CD4-positive, alpha-beta T cell (primary cell): ENCODE measurements at regions not wholly inside any gene's neighbourhood (a gene's known extent, or its start where the extent isn't known, plus 50 kb on each side); places are given as distances from the start of the nearest gene placed in this dataset.
"Not testable (repeated sequence)": the region's sequence is repeated elsewhere in the genome, so short reads cannot be mapped to it uniquely, and the experiment has no call there.

ENCODE experiments used
- ATAC-seq: fragments of 200-7000 bp; cut with Tn5 transposase; one replicate; pipeline ENCODE4 v1.10.0; 2022; ENCODE audit warnings: mild to moderate bottlenecking; ENCODE audit not compliant: poor library complexity
- CTCF ChIA-PET: fragments of 350-600 bp; sonication (Branson Sonifier 250); formaldehyde crosslinking; loops from one replicate; lab custom pipeline; 2021; ENCODE audit warnings: antibody characterized with exemption, inconsistent platforms; lab: Charles Lee
- POLR2A ChIA-PET: fragments of 350-600 bp; sonication (Branson Sonifier 250); formaldehyde crosslinking; loops from one replicate; lab custom pipeline; 2021; ENCODE audit warnings: antibody characterized with exemption, inconsistent platforms; lab: Charles Lee
- DNase-seq, 14 experiments: peaks; one replicate each; pipeline ENCODE4 v3.0.0-alpha.2; 2013 to 2020; ENCODE audit warnings: mixed read lengths in 2 of 14
- H3K27ac ChIP-seq, 2 donors: one replicate each; pipeline versions ENCODE4 v1.5.1 to v1.7.0; 2013; ENCODE audit warnings: low read length in 2 of 2, low read depth in 1 of 2, mild to moderate bottlenecking in 1 of 2
- H3K27me3 ChIP-seq, 2 experiments: 1 replicate in 1 of 2; 2 replicates in 1 of 2; pipeline versions ENCODE4 v1.6.1 to v1.7.0; 2013; ENCODE audit warnings: low read length in 2 of 2, control low read depth in 1 of 2, mild to moderate bottlenecking in 1 of 2, moderate library complexity in 1 of 2; ENCODE audit not compliant: insufficient read depth in 2 of 2, control insufficient read depth in 1 of 2
- H3K36me3 ChIP-seq: one replicate; pipeline ENCODE4 v1.6.1; 2013; ENCODE audit warnings: low read length, control low read depth; ENCODE audit not compliant: insufficient read depth
- H3K4me1 ChIP-seq: one replicate; pipeline ENCODE4 v1.6.1; 2013; ENCODE audit warnings: low read length, control low read depth; ENCODE audit not compliant: insufficient read depth
- H3K4me3 ChIP-seq: one replicate; pipeline ENCODE4 v1.5.1; 2013; ENCODE audit warnings: mild to moderate bottlenecking, low read length, moderate library complexity
- H3K9me3 ChIP-seq, 2 experiments: 1 replicate in 1 of 2; 2 replicates in 1 of 2; pipeline versions ENCODE4 v1.6.1 to v1.7.0; 2013; ENCODE audit warnings: low read length in 2 of 2, mild to moderate bottlenecking in 2 of 2, control low read depth in 1 of 2, moderate library complexity in 1 of 2; ENCODE audit not compliant: control insufficient read depth in 1 of 2, insufficient read depth in 1 of 2
- H3K27ac Mint-ChIP-seq: one replicate; pipeline ENCODE4 v1.8.0; 2020; ENCODE audit warnings: mixed read lengths
- H3K27me3 Mint-ChIP-seq: one replicate; pipeline ENCODE4 v1.8.0; 2021; ENCODE audit warnings: mixed read lengths
- H3K36me3 Mint-ChIP-seq: one replicate; pipeline ENCODE4 v1.8.0; 2021; ENCODE audit warnings: low read depth, mixed read lengths
- H3K4me1 Mint-ChIP-seq: one replicate; pipeline ENCODE4 v1.8.0; 2021; ENCODE audit warnings: low read depth, mixed read lengths
- H3K4me3 Mint-ChIP-seq: one replicate; pipeline ENCODE4 v1.8.0; 2020; ENCODE audit warnings: mild to moderate bottlenecking, mixed read lengths
- H3K9me3 Mint-ChIP-seq: one replicate; pipeline ENCODE4 v1.8.0; 2020; ENCODE audit warnings: mixed read lengths
- intact Hi-C, 2 experiments: fragments of 100-400 bp; cut with DNase I in 1 of 2; cut with micrococcal nuclease in 1 of 2; formaldehyde crosslinking; loops; one replicate each; pipeline versions ENCODE4 v1.15.1 to v1.9.0; 2023 to 2025; cut with DNase I, micrococcal nuclease
- TF ChIP-seq, protein P1 (sequence below): fragments of 200-600 bp; IDR thresholded peaks from one replicate; pipeline ENCODE4 v1.8.0; 2022; ENCODE audit warnings: antibody characterized with exemption, mild to moderate bottlenecking

DNA sequence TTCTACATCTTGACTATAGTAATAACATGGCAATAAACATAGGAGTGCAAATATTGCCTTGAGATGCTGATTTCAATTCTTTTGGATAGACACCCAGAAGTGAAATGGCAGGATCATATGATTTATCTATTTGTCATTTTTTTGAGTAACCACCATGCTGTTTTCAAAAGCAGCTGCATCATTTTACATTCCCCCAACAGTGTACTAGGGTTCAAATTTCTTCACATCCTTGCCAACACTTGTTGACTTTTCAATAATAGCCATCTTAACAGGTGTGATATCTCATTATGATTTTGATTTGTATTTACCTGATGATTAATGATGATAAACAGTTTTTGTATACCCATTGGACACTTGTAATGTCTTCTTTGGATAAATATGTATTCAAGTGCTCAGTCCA is 90.8 kb downstream of the STRADB start:
- no peak for ATAC-seq
- intact Hi-C loops: no loop called here
- no peak overlapping the region for H3K27ac Mint-ChIP-seq

DNA sequence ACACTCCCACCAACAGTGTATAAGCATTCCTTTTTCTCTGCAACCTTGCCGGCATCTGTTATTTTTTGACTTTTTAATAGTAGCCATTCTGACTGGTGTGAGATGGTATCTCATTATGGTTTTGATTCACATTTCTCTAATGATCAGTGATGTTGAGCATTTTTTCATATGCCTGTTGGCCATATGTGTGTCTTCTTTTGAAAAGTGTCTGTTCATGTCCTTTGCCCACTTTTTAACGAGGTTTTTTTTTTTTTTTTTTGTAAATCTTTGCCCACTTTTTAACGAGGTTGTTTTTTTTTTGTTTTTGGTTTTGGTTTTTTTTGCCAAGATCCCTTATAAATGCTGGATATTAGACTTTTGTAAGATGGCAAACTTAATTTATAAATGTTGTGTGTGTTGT is 87.7 kb downstream of the STRADB start:
- POLR2A ChIA-PET, H3K27me3 Mint-ChIP-seq, H3K4me1 ChIP-seq, H3K4me1 Mint-ChIP-seq, H3K27ac Mint-ChIP-seq, H3K4me3 ChIP-seq, intact Hi-C loops, ATAC-seq, H3K9me3 ChIP-seq, H3K36me3 ChIP-seq, H3K9me3 Mint-ChIP-seq, H3K36me3 Mint-ChIP-seq, DNase-seq, H3K4me3 Mint-ChIP-seq, H3K27me3 ChIP-seq, H3K27ac ChIP-seq: not testable (repeated sequence)
- CTCF ChIA-PET: interaction anchor here (0.6 kb wide), 1 partner anchor 40 kb away, joined by 3 read pairs; no protein-coding TSS in a partner anchor

More for the DNA sequence above, 90.8 kb downstream of the STRADB start:
- no peak for DNase-seq
- Mint-ChIP-seq H3K9me3 (peaks cover 4% of the 10 kb centered on the region), H3K4me3 (no peak overlapping the region), H3K4me1 (no peaks in the 10 kb centered on the region), H3K36me3 (no peaks in the 10 kb centered on the region), H3K27me3 (no peaks in the 10 kb centered on the region)
- no peak overlapping the region for H3K4me3 ChIP-seq
- H3K27me3 ChIP-seq: no peaks in the 10 kb centered on the region
- H3K4me1 ChIP-seq: no peaks in the 10 kb centered on the region
- TF ChIP-seq, protein P1, sequence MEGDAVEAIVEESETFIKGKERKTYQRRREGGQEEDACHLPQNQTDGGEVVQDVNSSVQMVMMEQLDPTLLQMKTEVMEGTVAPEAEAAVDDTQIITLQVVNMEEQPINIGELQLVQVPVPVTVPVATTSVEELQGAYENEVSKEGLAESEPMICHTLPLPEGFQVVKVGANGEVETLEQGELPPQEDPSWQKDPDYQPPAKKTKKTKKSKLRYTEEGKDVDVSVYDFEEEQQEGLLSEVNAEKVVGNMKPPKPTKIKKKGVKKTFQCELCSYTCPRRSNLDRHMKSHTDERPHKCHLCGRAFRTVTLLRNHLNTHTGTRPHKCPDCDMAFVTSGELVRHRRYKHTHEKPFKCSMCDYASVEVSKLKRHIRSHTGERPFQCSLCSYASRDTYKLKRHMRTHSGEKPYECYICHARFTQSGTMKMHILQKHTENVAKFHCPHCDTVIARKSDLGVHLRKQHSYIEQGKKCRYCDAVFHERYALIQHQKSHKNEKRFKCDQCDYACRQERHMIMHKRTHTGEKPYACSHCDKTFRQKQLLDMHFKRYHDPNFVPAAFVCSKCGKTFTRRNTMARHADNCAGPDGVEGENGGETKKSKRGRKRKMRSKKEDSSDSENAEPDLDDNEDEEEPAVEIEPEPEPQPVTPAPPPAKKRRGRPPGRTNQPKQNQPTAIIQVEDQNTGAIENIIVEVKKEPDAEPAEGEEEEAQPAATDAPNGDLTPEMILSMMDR: no peak
- H3K9me3 ChIP-seq: no peaks in the 10 kb centered on the region
- no peaks in the 10 kb centered on the region for H3K36me3 ChIP-seq
- CTCF ChIA-PET: no interaction called here
- POLR2A ChIA-PET: no interaction called here
- H3K27ac ChIP-seq: no peak overlapping the region

DNA sequence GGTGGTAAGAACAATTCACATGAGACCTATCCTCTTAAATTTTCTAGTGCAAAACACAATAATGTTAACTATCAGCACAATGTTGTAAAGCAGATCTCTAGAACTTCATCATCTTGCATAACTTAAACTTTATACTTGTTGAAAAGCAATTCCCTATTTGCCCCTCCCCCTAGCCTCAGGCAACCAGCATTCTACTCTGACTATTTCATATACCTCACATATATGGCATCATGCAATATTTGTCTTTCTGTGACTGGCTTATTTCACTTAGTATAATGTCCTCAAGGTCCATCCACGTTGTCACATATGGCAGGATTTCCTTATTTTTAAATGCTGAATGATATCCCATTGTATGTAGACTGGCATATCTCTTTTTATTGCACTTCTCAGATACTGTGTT is 86.5 kb downstream of the STRADB start:
- intact Hi-C loops: no loop called here
- ATAC-seq (no peak), DNase-seq (no peak)
- no peaks in the 10 kb centered on the region for H3K4me1 ChIP-seq
- Mint-ChIP-seq H3K9me3 (peaks cover 4% of the 10 kb centered on the region), H3K4me1 (no peaks in the 10 kb centered on the region), H3K36me3 (no peaks in the 10 kb centered on the region), H3K4me3 (no peak overlapping the region), H3K27me3 (no peaks in the 10 kb centered on the region), H3K27ac (no peak overlapping the region)
- H3K36me3 ChIP-seq: no peaks in the 10 kb centered on the region
- no peak overlapping the region for H3K4me3 ChIP-seq
- POLR2A ChIA-PET: no interaction called here
- H3K27me3 ChIP-seq: no peaks in the 10 kb centered on the region
- H3K9me3 ChIP-seq: peaks cover 0 to 6% of the 10 kb centered on the region in 2 experiments
- no peak overlapping the region for H3K27ac ChIP-seq
- TF ChIP-seq, protein P1: no peak
- CTCF ChIA-PET: interaction anchor here (0.6 kb wide), 1 partner anchor 61 kb away, joined by 3 read pairs; no protein-coding TSS in a partner anchor

DNA sequence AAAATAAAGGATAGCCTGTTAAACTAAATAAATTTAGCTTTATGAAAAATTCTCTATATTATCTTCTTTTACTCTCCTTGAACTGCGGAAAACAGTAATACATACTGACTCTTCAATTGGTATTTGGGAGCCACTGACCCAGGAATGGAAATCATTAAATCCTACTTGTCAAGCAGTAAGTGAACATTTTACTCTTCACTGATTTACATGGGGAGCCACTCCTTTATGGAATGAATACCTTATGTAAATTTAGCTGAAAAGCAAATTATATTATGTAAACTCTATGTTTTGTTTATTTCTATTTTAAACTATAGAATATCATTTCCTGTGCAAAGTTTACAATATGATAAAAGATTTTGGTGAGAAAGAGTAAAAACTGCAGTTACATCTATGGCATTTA is 85.2 kb downstream of the STRADB start:
- ChIA-PET CTCF (no interaction called here), POLR2A (no interaction called here)
- Histone ChIP-seq H3K9me3 (peaks cover 0 to 11% of the 10 kb centered on the region in 2 experiments), H3K27ac (no peak overlapping the region), H3K27me3 (no peaks in the 10 kb centered on the region), H3K4me3 (no peak overlapping the region), H3K4me1 (no peaks in the 10 kb centered on the region), H3K36me3 (no peaks in the 10 kb centered on the region)
- ATAC-seq: no peak
- Mint-ChIP-seq H3K4me1 (no peaks in the 10 kb centered on the region), H3K9me3 (peaks cover 7% of the 10 kb centered on the region), H3K27ac (no peak overlapping the region), H3K36me3 (no peaks in the 10 kb centered on the region), H3K4me3 (no peak overlapping the region), H3K27me3 (no peaks in the 10 kb centered on the region)
- intact Hi-C loops: no loop called here
- no peak for DNase-seq
- TF ChIP-seq, protein P1: no peak
